ENCODE measurements at regions not wholly inside any gene's neighbourhood (a gene's known extent, or its start where the extent isn't known, plus 50 kb on each side); places are given as distances from the start of the nearest gene placed in this dataset.
"Not testable (repeated sequence)": the region's sequence is repeated elsewhere in the genome, so short reads cannot be mapped to it uniquely, and the experiment has no call there.

GRCh38 chr20:17891131-17891530 lies 77.5 kb downstream of the SNX5 start:
- in situ Hi-C loops (cut with MboI; ENCODE audit: low pct_unique_long_range_greater_than_20kb, low sequenced_read_pairs); DNase-seq: not testable (repeated sequence)

GRCh38 chr20:17890330-17890729 lies 78.3 kb downstream of the SNX5 start:
- in situ Hi-C loops (cut with MboI; ENCODE audit: low pct_unique_long_range_greater_than_20kb, low sequenced_read_pairs) = no loop called here
- no peak for DNase-seq

DNA sequence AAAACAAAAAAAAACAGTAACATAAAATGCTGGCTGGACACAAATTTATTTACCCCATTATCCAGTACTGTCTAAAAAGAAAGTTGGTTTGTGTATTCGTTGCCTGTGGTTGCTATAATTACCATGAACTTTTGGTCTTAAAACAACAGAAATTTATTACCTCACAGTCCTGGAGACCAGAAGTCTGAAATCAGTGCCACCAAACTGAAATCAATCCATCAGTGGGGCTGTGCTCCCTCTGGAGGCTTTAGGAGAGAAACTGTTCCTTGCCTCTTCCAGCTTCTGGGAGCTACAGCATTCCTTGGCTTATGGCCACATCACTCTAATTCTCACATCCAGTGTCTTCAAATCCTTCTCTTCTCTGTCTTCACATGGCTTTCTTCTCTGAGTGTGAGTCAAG lies 79.4 kb downstream of the SNX5 start:
- DNase-seq = no peak
- in situ Hi-C loops (cut with MboI; ENCODE audit: low pct_unique_long_range_greater_than_20kb, low sequenced_read_pairs) = no loop called here

GRCh38 chr20:17888044-17888443 lies 80.5 kb downstream of the SNX5 start:
- in situ Hi-C loops (cut with MboI; ENCODE audit: low pct_unique_long_range_greater_than_20kb, low sequenced_read_pairs) = no loop called here
- DNase-seq = no peak

- no peak for DNase-seq
- in situ Hi-C loops (cut with MboI; ENCODE audit: low pct_unique_long_range_greater_than_20kb, low sequenced_read_pairs) = no loop called here
Observed at GRCh38 chr20:17887331-17888030, 81.1 kb downstream of the SNX5 start.

DNA sequence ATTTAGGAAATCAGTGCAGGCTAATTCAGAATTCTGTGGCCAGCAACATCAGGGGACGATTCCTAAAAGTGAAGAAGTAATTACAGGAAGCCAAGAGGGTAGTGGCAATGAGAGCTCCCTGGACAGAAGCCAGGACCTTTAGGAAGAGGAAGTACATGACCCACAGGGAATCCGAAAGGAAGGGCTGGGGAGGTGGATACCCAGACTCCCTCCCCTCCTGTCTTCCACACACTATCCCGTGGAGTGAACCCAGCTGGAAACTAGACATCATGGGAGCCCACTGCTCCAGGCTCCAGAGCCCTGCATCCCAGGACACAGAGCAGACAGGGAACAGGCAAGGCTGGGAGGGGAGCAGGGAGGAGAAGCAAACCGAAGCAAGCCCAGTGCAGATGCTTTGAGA lies 83.0 kb downstream of the SNX5 start:
- DNase-seq = peak; percentile 62
- in situ Hi-C loops (cut with MboI; ENCODE audit: low pct_unique_long_range_greater_than_20kb, low sequenced_read_pairs) = no loop called here

DNA sequence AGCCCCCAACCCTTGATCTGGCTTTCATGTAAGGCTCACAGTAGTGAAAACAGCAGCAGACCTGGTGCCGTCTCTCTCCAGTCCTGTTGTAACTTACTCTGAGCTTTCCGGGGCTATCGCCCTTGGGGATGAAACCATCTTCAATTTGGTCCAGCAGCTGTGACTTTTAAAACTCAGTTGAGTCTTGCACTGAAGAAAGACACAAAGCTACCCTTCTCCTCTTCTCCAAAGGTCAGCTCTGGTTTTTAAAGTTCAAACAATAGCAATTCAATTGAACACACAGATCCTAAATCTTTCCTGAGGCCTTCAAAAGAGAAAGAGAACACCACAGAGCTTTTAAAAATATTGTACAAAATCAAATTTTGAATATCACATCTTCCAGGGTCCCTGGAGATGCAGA lies 83.5 kb downstream of the SNX5 start:
- no peak for DNase-seq
- in situ Hi-C loops (cut with MboI; ENCODE audit: low pct_unique_long_range_greater_than_20kb, low sequenced_read_pairs) = no loop called here

GRCh38 chr20:17884307-17885003 lies 84.1 kb downstream of the SNX5 start:
- in situ Hi-C loops (cut with MboI; ENCODE audit: low pct_unique_long_range_greater_than_20kb, low sequenced_read_pairs) = no loop called here

DNA sequence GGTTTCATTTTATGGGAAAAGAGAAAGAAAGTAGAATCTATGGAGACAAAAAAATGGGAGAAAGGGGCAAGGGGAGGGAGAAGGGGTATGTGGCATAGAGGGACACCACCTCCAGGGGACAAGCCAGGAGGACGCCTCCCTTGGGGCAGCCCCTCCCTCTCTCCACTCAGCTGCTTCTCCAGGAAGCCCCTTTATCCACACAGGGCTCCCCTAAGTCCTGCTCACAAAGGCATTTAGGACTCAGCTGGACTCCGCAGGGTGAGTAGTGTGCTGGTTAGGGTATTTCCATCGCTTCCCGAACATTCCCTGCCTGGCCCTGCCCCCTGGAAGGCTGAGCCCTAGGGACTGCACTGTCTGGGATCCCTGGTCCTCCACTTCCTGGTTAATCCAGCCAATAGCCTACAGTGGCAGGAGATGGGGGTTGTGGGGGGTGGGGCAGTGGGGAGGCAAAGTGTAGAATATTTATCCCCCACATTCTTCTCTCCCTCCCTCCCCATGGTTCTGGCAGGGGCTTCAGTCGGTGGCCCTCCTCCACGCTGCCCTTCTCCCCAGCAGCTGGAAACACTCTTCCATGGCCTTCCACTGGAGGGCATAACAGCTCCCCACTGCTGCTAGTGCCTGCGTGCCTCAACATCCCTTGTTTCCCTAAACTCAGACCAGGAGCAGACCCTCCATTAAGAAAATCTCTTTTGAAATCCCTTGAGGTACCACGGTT lies 84.8 kb downstream of the SNX5 start:
- in situ Hi-C loops (cut with MboI; ENCODE audit: low pct_unique_long_range_greater_than_20kb, low sequenced_read_pairs) = no loop called here
- DNase-seq = no peak

More at GRCh38 chr20:17884307-17885003, 84.1 kb downstream of the SNX5 start:
- no peak for DNase-seq

DNA sequence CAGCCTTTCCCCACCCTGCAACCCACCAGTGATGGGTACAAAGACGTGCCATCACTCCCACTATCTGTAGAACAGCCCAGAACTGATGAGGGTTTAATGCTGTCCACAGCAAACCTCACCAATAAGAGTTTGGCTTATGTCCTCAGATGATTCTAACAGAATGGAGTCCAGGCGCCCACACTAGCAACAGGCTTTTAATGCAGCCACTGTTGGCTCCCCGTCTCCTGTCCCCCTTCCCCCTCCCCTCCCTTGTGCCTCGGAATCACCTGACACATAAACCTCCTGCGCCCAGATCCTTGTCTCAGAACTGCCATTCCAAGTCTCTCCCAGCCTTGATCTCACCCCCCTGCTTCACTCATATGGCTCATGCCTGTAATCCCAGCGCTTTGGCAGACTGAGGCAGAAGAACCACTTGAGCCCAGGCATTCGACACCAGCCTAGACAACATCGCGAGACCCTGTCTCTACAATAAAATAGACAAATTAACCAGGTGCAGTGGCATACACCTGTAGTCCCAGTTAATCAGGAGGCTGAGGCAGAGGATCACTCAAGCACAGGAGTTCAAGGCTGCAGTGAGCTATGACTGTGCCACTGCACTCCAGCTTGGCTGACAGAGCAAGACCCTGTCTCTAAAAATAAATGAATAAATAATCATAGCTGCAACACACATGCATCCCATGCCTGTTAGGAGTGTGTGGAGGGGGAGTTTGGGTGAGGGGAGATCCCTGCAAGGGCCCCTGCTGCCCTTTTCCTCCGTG lies 85.6 kb downstream of the SNX5 start:
- no peak for DNase-seq
- in situ Hi-C loops (cut with MboI; ENCODE audit: low pct_unique_long_range_greater_than_20kb, low sequenced_read_pairs) = no loop called here

DNA sequence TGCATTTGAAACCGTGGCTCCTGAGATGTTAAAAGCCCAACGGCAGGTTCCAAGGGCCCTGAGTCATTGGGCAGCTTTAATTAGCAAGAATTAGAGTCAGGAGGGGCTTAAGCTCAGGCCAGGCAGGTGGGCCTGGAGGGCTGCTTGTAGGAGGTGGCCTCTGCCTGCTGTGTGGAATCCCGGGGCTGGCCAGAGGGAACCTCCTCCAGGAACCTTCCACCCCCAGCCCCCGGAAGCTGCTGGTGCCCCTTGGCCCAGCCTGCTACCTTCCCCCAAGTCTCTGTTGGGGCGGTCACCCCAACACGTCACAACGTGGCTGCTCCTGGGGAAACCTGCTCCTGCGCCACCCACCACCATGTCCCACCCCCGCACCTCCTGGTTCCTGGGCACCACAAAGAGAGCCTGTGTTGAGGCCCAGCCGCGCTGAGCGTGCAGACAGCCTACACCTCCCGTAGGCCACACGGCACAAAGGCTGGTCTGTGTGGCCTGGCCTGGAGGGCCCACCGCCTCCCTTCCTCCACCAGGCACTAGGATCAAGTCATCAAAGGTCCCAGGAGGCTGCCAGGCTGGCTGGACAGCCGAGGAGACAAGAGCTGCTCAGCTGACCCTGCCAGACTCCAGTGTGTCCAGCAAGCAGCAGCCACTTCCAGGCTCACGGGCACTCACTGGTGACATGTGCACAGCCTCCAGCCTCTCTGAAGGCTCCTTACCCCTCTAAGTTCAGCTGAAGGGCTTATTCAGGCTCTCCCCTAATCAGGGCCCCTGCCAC lies 86.3 kb downstream of the SNX5 start:
- in situ Hi-C loops (cut with MboI; ENCODE audit: low pct_unique_long_range_greater_than_20kb, low sequenced_read_pairs) = no loop called here
- no peak for DNase-seq

GRCh38 chr20:17881741-17882064 lies 86.9 kb downstream of the SNX5 start:
- no peak for DNase-seq
- in situ Hi-C loops (cut with MboI; ENCODE audit: low pct_unique_long_range_greater_than_20kb, low sequenced_read_pairs) = no loop called here

DNA sequence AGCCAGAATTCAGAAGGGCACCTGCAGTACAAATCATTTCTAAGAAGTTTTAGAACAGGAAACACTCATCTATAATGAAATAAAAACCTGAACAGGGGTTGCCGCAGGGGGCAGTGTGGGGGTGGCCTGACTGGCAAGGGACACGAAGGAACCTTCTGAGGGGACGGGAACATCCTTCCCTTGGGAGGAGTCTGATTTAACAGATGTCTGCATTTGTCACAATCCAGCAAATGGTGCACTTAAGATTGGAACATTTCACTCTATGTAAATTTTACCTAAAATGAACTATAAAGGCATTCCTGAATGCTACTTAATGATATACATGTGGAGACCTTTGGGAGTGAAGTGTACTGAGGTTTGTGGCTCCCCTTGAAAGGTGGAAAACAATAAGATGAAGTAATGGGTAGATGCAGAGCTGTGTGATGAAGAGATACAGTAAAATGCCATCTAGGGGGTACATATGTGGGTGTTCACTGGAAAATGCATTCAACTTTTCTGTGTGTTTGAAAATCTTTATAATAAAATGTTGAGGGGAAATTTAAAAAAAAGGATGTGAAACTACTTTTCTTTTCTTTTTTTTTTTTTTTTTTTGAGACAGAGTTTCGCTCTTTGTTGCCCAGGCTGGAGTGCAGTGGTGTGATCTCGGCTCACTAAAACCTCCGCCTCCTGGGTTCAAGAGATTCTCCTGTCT lies 89.5 kb downstream of the SNX5 start:
- no peak for DNase-seq
- in situ Hi-C loops (cut with MboI; ENCODE audit: low pct_unique_long_range_greater_than_20kb, low sequenced_read_pairs) = no loop called here

DNA sequence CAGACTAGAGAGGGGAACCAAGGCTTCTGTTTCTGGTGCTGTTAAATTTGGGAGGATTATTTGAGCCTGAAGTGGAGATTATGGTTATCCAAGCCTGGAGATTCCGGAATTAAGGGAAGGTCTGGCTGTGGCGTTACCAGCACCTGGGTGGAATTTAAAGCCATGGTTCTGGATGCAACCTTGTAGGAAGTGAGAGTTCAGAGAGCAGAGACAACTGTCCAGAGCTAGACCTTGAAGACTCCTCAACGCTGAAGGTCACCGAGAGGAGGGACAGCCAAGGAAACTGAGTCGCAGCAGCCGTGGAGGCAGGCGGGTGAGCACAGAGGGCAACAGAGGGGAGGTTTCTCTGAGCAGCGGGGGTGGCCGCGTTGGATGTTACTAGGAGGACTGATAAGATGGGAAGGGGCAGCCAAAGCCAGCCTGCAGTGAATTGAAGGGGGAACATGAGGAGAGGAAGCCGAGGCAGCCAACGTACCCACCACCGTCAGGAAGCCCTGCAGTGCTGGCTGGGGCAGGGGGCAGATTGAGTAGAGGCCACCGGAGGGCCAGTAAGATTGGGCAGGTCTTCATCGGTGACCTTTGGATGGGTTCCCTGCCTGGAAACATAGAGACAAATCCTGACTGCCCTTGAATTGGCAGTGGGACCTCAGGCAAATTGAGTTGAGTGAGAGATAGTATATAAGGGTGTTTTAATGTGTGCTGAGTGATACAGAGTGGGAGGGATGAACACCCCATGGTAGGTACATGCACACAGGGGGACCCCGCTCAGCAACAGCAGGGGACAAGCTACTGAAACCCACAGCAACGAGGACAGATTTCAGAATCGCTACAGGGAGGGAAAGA lies 90.3 kb downstream of the SNX5 start:
- in situ Hi-C loops (cut with MboI; ENCODE audit: low pct_unique_long_range_greater_than_20kb, low sequenced_read_pairs) = no loop called here
- no peak for DNase-seq

DNA sequence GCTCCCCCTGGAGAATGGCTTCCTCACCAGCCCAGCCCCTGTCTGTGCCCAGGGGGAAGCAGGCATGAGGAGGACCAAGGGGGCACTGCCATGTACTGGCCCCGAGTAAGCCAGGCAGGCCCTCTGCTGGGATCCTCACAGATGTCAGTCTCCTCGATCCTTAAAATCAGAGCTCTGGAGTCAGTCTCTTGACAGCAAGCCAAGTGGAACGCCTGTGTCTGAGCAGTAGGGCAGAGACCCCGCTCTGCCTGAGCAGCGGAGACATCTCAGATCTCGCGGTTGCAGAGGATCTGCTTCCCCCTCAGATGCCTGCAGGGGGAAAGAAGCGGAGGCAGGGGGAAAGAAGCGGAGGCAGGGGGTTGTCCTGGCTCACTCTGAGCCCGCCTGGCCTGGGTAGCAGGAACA lies 92.6 kb downstream of the SNX5 start:
- in situ Hi-C loops (cut with MboI; ENCODE audit: low pct_unique_long_range_greater_than_20kb, low sequenced_read_pairs) = no loop called here
- no peak for DNase-seq

GRCh38 chr20:17875106-17875980 lies 93.3 kb downstream of the SNX5 start:
- no peak for DNase-seq

More at GRCh38 chr20:17875106-17875980, 93.3 kb downstream of the SNX5 start:
- in situ Hi-C loops (cut with MboI; ENCODE audit: low pct_unique_long_range_greater_than_20kb, low sequenced_read_pairs) = no loop called here
